HepG2 (cell line): ENCODE measurements at regions not wholly inside any gene's neighbourhood (a gene's known extent, or its start where the extent isn't known, plus 50 kb on each side); places are given as distances from the start of the nearest gene placed in this dataset.
A peak's percentile ranks its signal among the peaks of the same experiment; 100 is the strongest.

Source experiments
- ARID3A ChIP-seq: IDR thresholded peaks from 2 replicates; pipeline ENCODE4 v1.6.1; 2012; ENCODE audit warnings: low read depth, low read length, improper control_type of control experiment
- ARNTL ChIP-seq: sonication (generic); formaldehyde crosslinking; IDR thresholded peaks from 2 replicates; pipeline ENCODE4 v1.4.0; 2020; ENCODE audit warnings: mild to moderate bottlenecking, missing genetic modification reagents
- ATF5 ChIP-seq: sonication (generic); formaldehyde crosslinking; IDR thresholded peaks from 2 replicates; pipeline ENCODE4 v1.4.0; 2020; ENCODE audit warnings: mild to moderate bottlenecking, low read depth, missing genetic modification reagents
- CC2D1A ChIP-seq: sonication (generic); formaldehyde crosslinking; IDR thresholded peaks from 2 replicates; pipeline ENCODE4 v1.8.1; 2023; ENCODE audit warnings: mild to moderate bottlenecking, missing genetic modification reagents
- FOXA1 ChIP-seq, 2 experiments: fragments of 450-650 bp in 1 of 2; sonication (generic) in 1 of 2; formaldehyde crosslinking in 1 of 2; IDR thresholded peaks; 2 replicates each; pipeline versions ENCODE4 v1.4.0 to v1.6.1; 2016 to 2020; ENCODE audit warnings: missing genetic modification reagents in 1 of 2
- GPN1 ChIP-seq: sonication (generic); formaldehyde crosslinking; IDR thresholded peaks from 2 replicates; pipeline ENCODE4 v1.5.1; 2020; ENCODE audit warnings: missing genetic modification reagents, borderline replicate concordance
- HMG20B ChIP-seq: conservative IDR thresholded peaks from 2 replicates; pipeline ENCODE4 v1.6.1; 2016; ENCODE audit warnings: missing genetic modification reagents, missing compliant biosample characterization
- IRF9 ChIP-seq: sonication (generic); formaldehyde crosslinking; IDR thresholded peaks from 2 replicates; pipeline ENCODE4 v1.8.0; 2022; ENCODE audit warnings: missing genetic modification reagents, mild to moderate bottlenecking, borderline replicate concordance
- KDM3A ChIP-seq: IDR thresholded peaks from 2 replicates; pipeline ENCODE4 v1.6.1; 2018; ENCODE audit warnings: low read depth, missing compliant biosample characterization
- KLF11 ChIP-seq: IDR thresholded peaks from 2 replicates; pipeline ENCODE4 v1.6.1; 2016; ENCODE audit warnings: missing compliant biosample characterization
- PAF1 ChIP-seq: IDR thresholded peaks from 2 replicates; pipeline ENCODE4 v1.6.1; 2016; ENCODE audit warnings: missing genetic modification reagents, missing compliant biosample characterization
- SIX4 ChIP-seq: sonication (generic); formaldehyde crosslinking; IDR thresholded peaks from 2 replicates; pipeline ENCODE4 v1.4.0; 2020; ENCODE audit warnings: missing genetic modification reagents
- TERF1 ChIP-seq: sonication (generic); formaldehyde crosslinking; IDR thresholded peaks from 2 replicates; pipeline ENCODE4 v1.8.0; 2022; ENCODE audit warnings: mild to moderate bottlenecking, missing genetic modification reagents, moderate library complexity
- TMF1 ChIP-seq: sonication (generic); formaldehyde crosslinking; IDR thresholded peaks from 2 replicates; pipeline ENCODE4 v1.8.1; 2022; ENCODE audit warnings: low read depth, missing genetic modification reagents
- TOE1 ChIP-seq: sonication (generic); formaldehyde crosslinking; IDR thresholded peaks from 2 replicates; pipeline ENCODE4 v1.4.0; 2020; ENCODE audit warnings: mild to moderate bottlenecking, missing genetic modification reagents
- TP53 ChIP-seq: sonication (generic); formaldehyde crosslinking; conservative IDR thresholded peaks from 2 replicates; pipeline ENCODE4 v1.4.0; 2020; ENCODE audit warnings: missing genetic modification reagents
- ZBTB2 ChIP-seq: sonication (generic); formaldehyde crosslinking; IDR thresholded peaks from 2 replicates; pipeline ENCODE4 v1.8.0; 2022; ENCODE audit warnings: low read depth, missing genetic modification reagents
- ZFAT ChIP-seq: sonication (generic); formaldehyde crosslinking; conservative IDR thresholded peaks from 2 replicates; pipeline ENCODE4 v1.8.1; 2023; ENCODE audit warnings: missing genetic modification reagents, inconsistent platforms
- ZKSCAN8 ChIP-seq: IDR thresholded peaks from 2 replicates; pipeline ENCODE4 v1.6.1; 2016; ENCODE audit warnings: borderline replicate concordance, missing genetic modification reagents, missing compliant biosample characterization
- ZNF234 ChIP-seq: sonication (generic); formaldehyde crosslinking; conservative IDR thresholded peaks from 2 replicates; pipeline ENCODE4 v1.5.1; 2020; ENCODE audit warnings: mild to moderate bottlenecking, missing genetic modification reagents
- ZNF615 ChIP-seq: sonication (generic); formaldehyde crosslinking; IDR thresholded peaks from 2 replicates; pipeline ENCODE4 v1.5.0; 2020; ENCODE audit warnings: mild to moderate bottlenecking, missing genetic modification reagents, borderline replicate concordance
- ZNF619 ChIP-seq: sonication (generic); formaldehyde crosslinking; IDR thresholded peaks from 2 replicates; pipeline ENCODE4 v1.4.0; 2020; ENCODE audit warnings: mild to moderate bottlenecking, missing genetic modification reagents
- ZNF660 ChIP-seq: sonication (generic); formaldehyde crosslinking; IDR thresholded peaks from 2 replicates; pipeline ENCODE4 v1.5.1; 2020; ENCODE audit warnings: mild to moderate bottlenecking, low read depth, missing genetic modification reagents, borderline replicate concordance
- ZNF720 ChIP-seq: sonication (generic); formaldehyde crosslinking; IDR thresholded peaks from 2 replicates; pipeline ENCODE4 v1.4.0; 2020; ENCODE audit warnings: missing genetic modification reagents
- ZNF83 ChIP-seq: sonication (generic); formaldehyde crosslinking; IDR thresholded peaks from 2 replicates; pipeline ENCODE4 v1.4.0; 2020; ENCODE audit warnings: missing genetic modification reagents, mild to moderate bottlenecking, borderline replicate concordance
- ZNF839 ChIP-seq: sonication (generic); formaldehyde crosslinking; IDR thresholded peaks from 2 replicates; pipeline ENCODE4 v1.4.0; 2020; ENCODE audit warnings: missing genetic modification reagents, mild to moderate bottlenecking, borderline replicate concordance
- ZNF878 ChIP-seq: sonication (generic); formaldehyde crosslinking; IDR thresholded peaks from 2 replicates; pipeline ENCODE4 v1.8.1; 2023; ENCODE audit warnings: mild to moderate bottlenecking, missing genetic modification reagents, moderate library complexity

- TF ChIP-seq ATF5 (CRISPR knock-in tag) (no peak), ZFAT (CRISPR knock-in tag) (no peak), TMF1 (CRISPR knock-in tag) (no peak), ZNF878 (no peak), ARNTL (CRISPR knock-in tag) (no peak), ZNF83 (CRISPR knock-in tag) (no peak), HMG20B (CRISPR knock-in tag) (peak; percentile 77; the same call in 1 of the 2 replicates), TP53 (CRISPR knock-in tag) (no peak), ZKSCAN8 (CRISPR knock-in tag) (0 out of 2 replicates have a peak, but pooled peaks have one; percentile 31), ZNF615 (CRISPR knock-in tag) (peak; percentile 83; the same call in 1 of the 2 replicates), GPN1 (no peak), CC2D1A (CRISPR knock-in tag) (no peak), PAF1 (CRISPR knock-in tag) (no peak), IRF9 (CRISPR knock-in tag) (no peak), ZNF660 (CRISPR knock-in tag) (no peak), KLF11 (no peak), ZBTB2 (CRISPR knock-in tag) (no peak), SIX4 (CRISPR knock-in tag) (peak; percentile 39; the same call in 1 of the 2 replicates), FOXA1 (IDR thresholded peaks at IDR 0.05) (no peak), FOXA1 (CRISPR knock-in tag; IDR thresholded peaks at IDR 0.05) (peak; percentile 90), ZNF839 (CRISPR knock-in tag) (no peak), ARID3A (0 out of 2 replicates have a peak, but pooled peaks have one; percentile 5), KDM3A (CRISPR knock-in tag) (no peak), TERF1 (CRISPR knock-in tag) (no peak), ZNF720 (no peak), TOE1 (CRISPR knock-in tag) (no peak), ZNF234 (no peak), ZNF619 (CRISPR knock-in tag) (no peak)
These were observed 361.7 kb downstream of the ANAPC1 start (continued) for GRCh38 chr2:111522231-111522768.
